Head of caudate nucleus (tissue), 42 donors: ENCODE measurements at regions not wholly inside any gene's neighbourhood (a gene's known extent, or its start where the extent isn't known, plus 50 kb on each side); places are given as distances from the start of the nearest gene placed in this dataset.
A peak's percentile ranks its signal among the peaks of the same experiment; 100 is the strongest.
"Not testable (repeated sequence)": the region's sequence is repeated elsewhere in the genome, so short reads cannot be mapped to it uniquely, and the experiment has no call there.

Source experiments
- DNase-seq, 42 donors: peaks; one replicate each; pipeline versions ENCODE4 v3.0.0 to v3.0.0-alpha.2; 2020 to 2021; ENCODE audit warnings: mixed read lengths in 7 of 42
- intact Hi-C: fragments of 100-400 bp; cut with DNase I; formaldehyde crosslinking; loops from one replicate; pipeline ENCODE4 v1.15.0; 2022

DNA sequence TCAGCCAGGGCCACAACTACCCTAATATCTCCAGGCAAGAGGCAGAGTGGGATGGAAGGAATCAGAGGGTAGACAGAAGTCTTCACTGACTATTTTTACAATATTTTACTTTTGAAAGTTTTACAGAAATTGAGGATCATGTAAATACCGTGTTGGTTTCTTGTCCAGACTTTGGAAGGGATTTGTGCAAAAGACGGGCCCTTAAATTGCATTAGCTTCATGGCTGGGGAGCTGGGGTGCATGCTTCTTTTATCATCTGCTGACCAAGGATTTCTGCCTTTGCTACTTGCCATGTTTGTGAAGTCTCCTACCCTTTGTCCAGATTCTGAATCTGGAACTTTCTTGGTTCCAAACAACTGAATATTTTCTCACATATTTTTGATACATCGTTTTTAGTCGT is 107.7 kb upstream of the GRIN3A start:
- DNase-seq, result no peak
- intact Hi-C loops, result no loop called here

DNA sequence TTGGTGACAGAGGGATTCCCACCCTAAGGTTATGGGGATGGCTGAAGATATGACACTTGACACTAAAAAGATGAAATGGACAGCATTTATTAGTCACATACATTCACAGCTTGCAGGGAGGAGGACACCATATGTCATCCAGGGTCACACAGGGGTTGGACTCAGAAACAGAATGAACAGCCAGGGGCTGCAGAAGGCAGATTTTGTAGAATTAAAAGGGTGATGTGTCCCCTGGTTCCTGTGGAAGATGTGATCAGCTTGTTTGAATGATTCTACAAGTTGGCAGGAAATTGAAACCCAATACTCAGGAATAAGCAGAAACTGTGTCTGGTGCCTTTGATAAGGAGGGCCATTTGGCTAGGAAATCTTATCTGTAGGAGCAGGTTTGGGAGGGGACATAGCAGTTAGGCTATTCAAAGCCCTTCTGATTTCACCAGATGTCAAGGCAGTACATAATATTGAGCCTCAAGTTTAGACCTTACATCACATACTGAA is 102.3 kb upstream of the GRIN3A start:
- intact Hi-C loops, result no loop called here

GRCh38 chr9:101838988-101839387 is 100.5 kb upstream of the GRIN3A start:
- intact Hi-C loops, DNase-seq: not testable (repeated sequence)

More for the DNA sequence above, 102.3 kb upstream of the GRIN3A start:
- DNase-seq, result no peak

- DNase-seq, result no peak
- intact Hi-C loops, result no loop called here
These were observed 97.6 kb upstream of the GRIN3A start for GRCh38 chr9:101836021-101836420.

DNA sequence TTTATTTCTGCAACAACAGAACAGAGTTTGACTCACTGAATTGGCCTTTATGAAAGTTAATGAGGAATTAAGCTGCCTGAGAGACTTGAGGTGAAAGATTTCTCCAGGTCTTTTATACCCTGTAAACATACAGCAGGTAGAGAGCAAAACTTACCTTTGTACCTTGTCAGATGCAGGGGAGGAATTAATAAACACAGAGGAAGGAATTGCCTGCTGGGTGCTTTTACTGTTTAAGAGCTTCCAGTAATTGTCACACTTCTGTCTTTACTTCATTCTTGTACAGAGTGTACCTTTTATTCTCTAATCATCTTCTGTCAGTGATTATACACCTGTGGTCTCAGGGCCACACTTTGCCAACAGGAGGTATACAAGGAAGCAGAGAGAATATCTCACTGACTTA is 94.0 kb upstream of the GRIN3A start:
- no peak for DNase-seq
- intact Hi-C loops, result no loop called here

DNA sequence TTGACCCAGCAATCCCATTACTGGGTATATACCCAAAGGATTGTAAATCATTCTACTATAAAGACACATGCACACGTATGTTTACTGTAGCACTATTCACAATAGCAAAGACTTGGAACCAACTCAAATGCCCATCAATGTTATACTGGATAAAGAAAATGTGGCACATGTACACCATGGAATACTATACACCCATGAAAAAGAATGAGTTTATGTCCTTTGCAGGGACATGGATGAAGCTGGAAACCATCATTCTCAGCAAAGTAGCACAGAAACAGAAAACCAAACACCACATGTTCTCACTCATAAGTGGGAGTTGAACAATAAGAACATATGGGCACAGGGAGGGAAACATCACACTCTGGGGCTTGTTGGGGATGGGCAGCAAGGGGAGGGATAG is 83.0 kb upstream of the GRIN3A start:
- DNase-seq, intact Hi-C loops: not testable (repeated sequence)

DNA sequence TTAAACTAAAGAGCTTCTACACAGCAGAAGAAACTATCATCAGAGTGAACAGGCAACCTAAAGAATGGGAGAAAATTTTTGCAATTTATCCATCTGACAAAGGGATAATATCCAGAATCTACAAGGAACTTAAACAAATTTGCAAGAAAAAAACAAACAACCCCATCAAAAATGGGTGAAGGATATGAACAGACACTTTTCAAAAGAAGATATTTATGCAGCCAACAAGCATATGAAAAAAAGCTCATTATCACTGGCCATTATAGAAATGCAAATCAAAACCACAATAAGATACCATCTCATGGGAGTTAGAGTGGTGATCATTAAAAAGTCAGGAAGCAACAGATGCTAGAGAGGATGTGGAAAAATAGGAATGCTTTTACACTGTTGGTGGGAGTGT is 82.5 kb upstream of the GRIN3A start:
- intact Hi-C loops, DNase-seq: not testable (repeated sequence)

DNA sequence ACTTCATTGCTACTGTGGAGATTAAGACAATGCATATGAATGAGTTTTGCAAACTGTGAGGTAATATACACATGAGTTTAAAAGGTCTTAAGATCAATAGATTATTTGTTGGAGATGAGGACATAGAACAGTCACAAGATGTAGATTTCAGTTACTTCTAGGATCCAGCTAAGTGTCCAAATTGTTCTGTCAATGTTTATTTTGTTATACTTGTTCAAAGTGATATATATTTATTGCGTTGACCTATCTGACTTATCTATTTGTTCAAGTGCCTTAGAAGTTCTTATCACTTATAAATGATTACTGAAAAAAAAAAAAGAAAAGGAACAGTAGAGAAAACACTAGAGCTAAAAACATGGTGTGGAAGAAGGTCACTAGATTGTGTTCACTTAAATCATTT is 75.6 kb upstream of the GRIN3A start:
- intact Hi-C loops, result no loop called here
- DNase-seq, result no peak

- intact Hi-C loops, DNase-seq: not testable (repeated sequence)
These were observed 69.4 kb upstream of the GRIN3A start for GRCh38 chr9:101807879-101808278.

DNA sequence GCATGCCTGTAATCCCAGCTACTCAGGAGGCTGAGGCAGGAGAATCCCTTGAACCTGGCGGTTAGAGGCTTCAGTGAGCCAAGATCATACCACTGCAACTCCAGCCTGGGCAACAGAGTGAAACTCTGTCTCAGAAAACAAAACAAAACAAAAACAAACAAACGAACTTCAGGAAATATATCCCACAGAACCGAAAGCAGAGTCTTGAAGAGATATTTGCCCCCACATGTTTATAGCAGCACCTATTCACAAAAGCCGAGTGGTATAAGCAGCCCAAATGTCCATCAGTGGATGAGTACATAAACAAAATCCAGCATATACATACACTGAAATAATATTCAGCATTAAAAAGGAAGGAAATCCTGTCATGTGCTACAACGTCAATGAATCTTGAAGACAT is 57.6 kb upstream of the GRIN3A start:
- intact Hi-C loops, result no loop called here
- no peak for DNase-seq

GRCh38 chr9:101795147-101795546 is 56.7 kb upstream of the GRIN3A start:
- intact Hi-C loops, result no loop called here
- DNase-seq, result no peak

- no peak for DNase-seq
- intact Hi-C loops, result no loop called here
These were observed 54.0 kb upstream of the GRIN3A start for GRCh38 chr9:101792475-101792874.

GRCh38 chr9:101791938-101792337 is 53.5 kb upstream of the GRIN3A start:
- peak in 31 of 42 donors; percentile 2 to 56 (median 23) for DNase-seq
- intact Hi-C loops, result no loop called here

DNA sequence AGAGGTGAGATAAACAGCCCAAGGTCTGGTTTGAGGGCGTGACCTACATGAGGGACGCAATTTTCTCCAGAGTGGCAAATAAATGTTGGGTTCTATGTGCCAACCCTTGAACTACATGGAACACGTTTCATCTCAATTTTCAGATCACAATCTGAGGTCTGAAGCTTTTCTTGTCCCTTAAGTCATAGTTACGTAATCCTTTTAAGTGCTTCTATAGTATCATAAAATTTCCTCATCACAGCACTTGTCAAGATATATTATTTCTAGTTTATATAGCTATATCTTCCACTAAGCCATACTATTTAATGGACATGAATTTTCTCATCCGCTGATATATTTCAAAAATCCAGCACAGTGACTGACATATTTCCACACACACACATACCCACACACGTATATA is 53.1 kb upstream of the GRIN3A start:
- DNase-seq, result no peak
- intact Hi-C loops, result no loop called here
